Epithelial cell of esophagus (primary cell): ENCODE measurements at regions not wholly inside any gene's neighbourhood (a gene's known extent, or its start where the extent isn't known, plus 50 kb on each side); places are given as distances from the start of the nearest gene placed in this dataset.

Experiments used
- DNase-seq: peaks from one replicate; pipeline ENCODE4 v3.0.0; 2010; ENCODE audit warnings: low read depth
- H3K4me3 ChIP-seq: 2 replicates; pipeline ENCODE4 v1.5.1; 2011; ENCODE audit warnings: mild to moderate bottlenecking, low read length, control low read depth
- CTCF ChIP-seq: IDR thresholded peaks from 2 replicates; pipeline ENCODE4 v1.5.1; 2011; ENCODE audit warnings: low read depth, mild to moderate bottlenecking, low read length, control low read depth, inconsistent platforms; ENCODE audit not compliant: insufficient read depth; ENCODE audit errors: missing control alignments

- no peak for TF ChIP-seq CTCF
- no peak overlapping the region for H3K4me3 ChIP-seq
- peak; percentile 48 for DNase-seq
These were observed 233.6 kb upstream of the FMN2 start for GRCh38 chr1:239858057-239858456.

- no peak for TF ChIP-seq CTCF
- no peak overlapping the region for H3K4me3 ChIP-seq
- DNase-seq, result no peak
These were observed 233.2 kb upstream of the FMN2 start for GRCh38 chr1:239858529-239858928.

- no peak for TF ChIP-seq CTCF
- no peak for DNase-seq
- no peak overlapping the region for H3K4me3 ChIP-seq
These were observed 229.7 kb upstream of the FMN2 start for GRCh38 chr1:239861985-239862384.

- DNase-seq, result no peak
- H3K4me3 ChIP-seq, result no peak overlapping the region
- TF ChIP-seq CTCF, result no peak
These were observed 223.4 kb upstream of the FMN2 start for GRCh38 chr1:239868058-239868832.

GRCh38 chr1:239870194-239870593, 221.5 kb upstream of the FMN2 start:
- DNase-seq, result no peak
- TF ChIP-seq CTCF, result no peak
- no peak overlapping the region for H3K4me3 ChIP-seq

GRCh38 chr1:239872626-239873025, 219.1 kb upstream of the FMN2 start:
- TF ChIP-seq CTCF, result no peak
- no peak for DNase-seq
- H3K4me3 ChIP-seq, result no peak overlapping the region

GRCh38 chr1:239874831-239875230, 216.9 kb upstream of the FMN2 start:
- no peak for DNase-seq
- no peak overlapping the region for H3K4me3 ChIP-seq
- no peak for TF ChIP-seq CTCF
